C1 segment of cervical spinal cord (tissue), 14 donors: ENCODE measurements at regions not wholly inside any gene's neighbourhood (a gene's known extent, or its start where the extent isn't known, plus 50 kb on each side); places are given as distances from the start of the nearest gene placed in this dataset.
"Not testable (repeated sequence)": the region's sequence is repeated elsewhere in the genome, so short reads cannot be mapped to it uniquely, and the experiment has no call there.

ENCODE experiments used
- DNase-seq, 14 donors: peaks; one replicate each; lab custom pipeline; 2025; lab: John Stamatoyannopoulos, UW

- no peak for DNase-seq
These were observed 129.7 kb upstream of the SLC4A4 start for GRCh38 chr4:71209161-71209560.

GRCh38 chr4:71210823-71211222 is 128.0 kb upstream of the SLC4A4 start:
- no peak for DNase-seq

- no peak for DNase-seq
These were observed 127.1 kb upstream of the SLC4A4 start for GRCh38 chr4:71211748-71212147.

- DNase-seq, result no peak
These were observed 126.6 kb upstream of the SLC4A4 start for GRCh38 chr4:71212216-71212615.

- no peak for DNase-seq
These were observed 124.2 kb upstream of the SLC4A4 start for GRCh38 chr4:71214578-71214977.

GRCh38 chr4:71216316-71216959 is 122.4 kb upstream of the SLC4A4 start:
- no peak for DNase-seq

GRCh38 chr4:71217688-71218087 is 121.1 kb upstream of the SLC4A4 start:
- peak in 1 of 14 donors; percentile 4 for DNase-seq

- DNase-seq, result not testable (repeated sequence)
These were observed 118.0 kb upstream of the SLC4A4 start for GRCh38 chr4:71220848-71221247.

- DNase-seq, result no peak
These were observed 117.0 kb upstream of the SLC4A4 start for GRCh38 chr4:71221510-71222466.

GRCh38 chr4:71222661-71223060 is 116.2 kb upstream of the SLC4A4 start:
- no peak for DNase-seq

- peak in 6 of 14 donors; percentile 4 to 68 (median 24) for DNase-seq
These were observed 109.1 kb upstream of the SLC4A4 start for GRCh38 chr4:71229477-71230270.

- DNase-seq, result peak in 5 of 14 donors; percentile 2 to 54 (median 30)
These were observed 108.3 kb upstream of the SLC4A4 start for GRCh38 chr4:71230271-71231128.

- DNase-seq, result peak in 13 of 14 donors; percentile 7 to 67 (median 32)
These were observed 107.4 kb upstream of the SLC4A4 start for GRCh38 chr4:71231129-71232055.

GRCh38 chr4:71232056-71232430 is 106.8 kb upstream of the SLC4A4 start:
- DNase-seq, result no peak

- DNase-seq, result no peak
These were observed 106.0 kb upstream of the SLC4A4 start for GRCh38 chr4:71232846-71233245.

- peak in 2 of 14 donors; percentile 8 to 73 for DNase-seq
These were observed 103.3 kb upstream of the SLC4A4 start for GRCh38 chr4:71235311-71236201.

GRCh38 chr4:71236226-71236625 is 102.6 kb upstream of the SLC4A4 start:
- DNase-seq, result peak in 1 of 14 donors; percentile 68

GRCh38 chr4:71237641-71238040 is 101.2 kb upstream of the SLC4A4 start:
- no peak for DNase-seq

GRCh38 chr4:71239365-71239764 is 99.5 kb upstream of the SLC4A4 start:
- DNase-seq, result no peak
